Endothelial cell of umbilical vein (primary cell): ENCODE measurements at regions not wholly inside any gene's neighbourhood (a gene's known extent, or its start where the extent isn't known, plus 50 kb on each side); places are given as distances from the start of the nearest gene placed in this dataset.

Experiments used
- BruUV-seq: library from RNA; stranded (reverse); fragments of 400-500 nt; replicated peaks from 2 replicates; lab custom pipeline; 2021; lab: Mats Ljungman, UMichigan
- CTCF ChIA-PET: fragments of 300-600, 350-600 bp; sonication (Branson Sonifier 250); formaldehyde crosslinking; loops from one replicate; lab custom pipeline; 2021; ENCODE audit warnings: antibody characterized with exemption, inconsistent platforms; lab: Charles Lee
- POLR2A ChIA-PET: fragments of 300-600, 350-600 bp; sonication (Branson Sonifier 250); formaldehyde crosslinking; loops from one replicate; lab custom pipeline; 2021; ENCODE audit warnings: antibody characterized with exemption, inconsistent platforms; lab: Charles Lee
- DNase-seq: peaks from one replicate; pipeline ENCODE4 v3.0.0-alpha.2; 2011; ENCODE audit warnings: low read depth, low spot score
- FAIRE-seq: peaks from 2 replicates; lab custom pipeline; 2011; peaks lifted over from hg19 to GRCh38; lab: Jason Lieb, UNC
- H2AFZ ChIP-seq: 2 replicates; pipeline ENCODE4 v1.6.0; 2012; ENCODE audit warnings: low read depth, low read length, control low read depth, inconsistent platforms
- H3K27ac ChIP-seq: 2 replicates; pipeline ENCODE4 v1.5.1; 2011; ENCODE audit warnings: low read depth, mild to moderate bottlenecking, control low read depth, low read length, moderate library complexity; ENCODE audit not compliant: insufficient read depth
- H3K27me3 ChIP-seq, 2 experiments: 2 replicates each; pipeline versions ENCODE4 v1.6.0 to v1.6.1; 2011; ENCODE audit warnings: low read length in 2 of 2, mixed read lengths in 1 of 2; ENCODE audit not compliant: control insufficient read depth in 2 of 2, insufficient read depth in 2 of 2
- H3K36me3 ChIP-seq, 2 experiments: 2 replicates in 1 of 2; 3 replicates in 1 of 2; pipeline ENCODE4 v1.5.1; 2011; ENCODE audit warnings: low read length in 2 of 2, mild to moderate bottlenecking in 1 of 2, moderate library complexity in 1 of 2; ENCODE audit not compliant: control insufficient read depth in 2 of 2, insufficient read depth in 2 of 2; ENCODE audit errors: extremely low read depth in 1 of 2
- H3K4me1 ChIP-seq: 3 replicates; pipeline ENCODE4 v1.5.1; 2011; ENCODE audit warnings: mild to moderate bottlenecking, low read length; ENCODE audit not compliant: control insufficient read depth, insufficient read depth; ENCODE audit errors: extremely low read depth
- H3K4me2 ChIP-seq: 2 replicates; pipeline ENCODE4 v1.6.1; 2011; ENCODE audit warnings: low read length, control low read depth, mixed read lengths; ENCODE audit not compliant: insufficient read depth
- H3K4me3 ChIP-seq, 3 experiments: fragments of 200-600 bp in 1 of 3; sonication (generic), shearing (Covaris generic) in 1 of 3; replicated peaks in 1 of 3; 2 replicates each; pipeline ENCODE4 v1.5.1; 2011 to 2016; ENCODE audit warnings: control low read depth in 3 of 3, low read length in 3 of 3, mild to moderate bottlenecking in 2 of 3, inconsistent platforms in 1 of 3, low read depth in 1 of 3, moderate library complexity in 1 of 3; ENCODE audit not compliant: insufficient read depth in 1 of 3
- H3K79me2 ChIP-seq: 2 replicates; pipeline ENCODE4 v1.6.0; 2012; ENCODE audit warnings: low read length, inconsistent platforms; ENCODE audit not compliant: control insufficient read depth, insufficient read depth
- H3K9ac ChIP-seq: replicated peaks from 2 replicates; pipeline ENCODE3; 2011; ENCODE audit warnings: low read length, control low read depth; ENCODE audit not compliant: insufficient read depth; ENCODE audit errors: extremely low read depth
- H3K9me1 ChIP-seq: replicated peaks from 3 replicates; pipeline ENCODE4 v1.6.0; 2011; ENCODE audit warnings: mild to moderate bottlenecking, low read length; ENCODE audit not compliant: control insufficient read depth, insufficient read depth; ENCODE audit errors: extremely low read depth
- H3K9me3 ChIP-seq: replicated peaks from 2 replicates; pipeline ENCODE4 v1.5.1; 2012; ENCODE audit warnings: low read length, inconsistent platforms; ENCODE audit not compliant: control insufficient read depth, insufficient read depth
- H4K20me1 ChIP-seq: replicated peaks from 2 replicates; pipeline ENCODE3; 2011; ENCODE audit warnings: mild to moderate bottlenecking, low read length; ENCODE audit not compliant: control insufficient read depth, insufficient read depth; ENCODE audit errors: extremely low read depth
- EZH2 ChIP-seq: IDR thresholded peaks from 2 replicates; pipeline ENCODE4 v1.6.1; 2012; ENCODE audit warnings: borderline replicate concordance, low read depth, mild to moderate bottlenecking, moderate library complexity, low read length, inconsistent platforms; ENCODE audit not compliant: severe bottlenecking
- FOS ChIP-seq: IDR thresholded peaks from 2 replicates; pipeline ENCODE4 v1.6.1; 2011; ENCODE audit warnings: mild to moderate bottlenecking, low read length, moderate library complexity, borderline replicate concordance; ENCODE audit not compliant: insufficient read depth
- GATA2 ChIP-seq: IDR thresholded peaks from 2 replicates; pipeline ENCODE4 v1.7.0; 2011; ENCODE audit warnings: low read depth, mild to moderate bottlenecking, moderate library complexity, mixed read lengths, low read length; ENCODE audit not compliant: insufficient read length, insufficient read depth
- JUN ChIP-seq: IDR thresholded peaks from 2 replicates; pipeline ENCODE4 v1.6.1; 2011; ENCODE audit warnings: borderline replicate concordance, low read depth; ENCODE audit not compliant: insufficient read length, insufficient read depth
- MAX ChIP-seq: IDR thresholded peaks from 2 replicates; pipeline ENCODE4 v1.6.1; 2011; ENCODE audit not compliant: insufficient read depth, insufficient read length
- MYC ChIP-seq: IDR thresholded peaks from one replicate; pipeline ENCODE4 v1.6.1; 2011; ENCODE audit warnings: mild to moderate bottlenecking, low read depth, low read length
- POLR2A ChIP-seq: IDR thresholded peaks from 2 replicates; pipeline ENCODE4 v1.6.1; 2012; ENCODE audit warnings: low read depth, mild to moderate bottlenecking, control low read depth, low read length
- POLR2AphosphoS5 ChIP-seq: IDR thresholded peaks from 2 replicates; pipeline ENCODE4 v1.6.1; 2012; ENCODE audit warnings: low read depth, mild to moderate bottlenecking, control low read depth, low read length, moderate library complexity; ENCODE audit not compliant: insufficient read depth
- dilution Hi-C: fragments of 300-500 bp; cut with MboI; formaldehyde crosslinking; loops from one replicate; pipeline ENCODE4 v1.15.0; 2019; ENCODE audit warnings: low sequenced_read_pairs; ENCODE audit not compliant: extremely low pct_ligation_motif_present
- intact Hi-C: fragments of 100-400 bp; cut with micrococcal nuclease; formaldehyde crosslinking; loops from one replicate; pipeline ENCODE4 v1.10.0; 2022
- TF ChIP-seq, protein P1 (sequence below), 2 donors: IDR thresholded peaks; 1 replicate in 1 of 2; 2 replicates in 1 of 2; pipeline ENCODE4 v1.5.1; 2011; ENCODE audit warnings: low read length in 2 of 2, mild to moderate bottlenecking in 2 of 2, moderate library complexity in 2 of 2, control low read depth in 1 of 2, inconsistent platforms in 1 of 2, low read depth in 1 of 2; ENCODE audit not compliant: insufficient read depth in 1 of 2; ENCODE audit errors: extremely low read depth in 1 of 2

DNA sequence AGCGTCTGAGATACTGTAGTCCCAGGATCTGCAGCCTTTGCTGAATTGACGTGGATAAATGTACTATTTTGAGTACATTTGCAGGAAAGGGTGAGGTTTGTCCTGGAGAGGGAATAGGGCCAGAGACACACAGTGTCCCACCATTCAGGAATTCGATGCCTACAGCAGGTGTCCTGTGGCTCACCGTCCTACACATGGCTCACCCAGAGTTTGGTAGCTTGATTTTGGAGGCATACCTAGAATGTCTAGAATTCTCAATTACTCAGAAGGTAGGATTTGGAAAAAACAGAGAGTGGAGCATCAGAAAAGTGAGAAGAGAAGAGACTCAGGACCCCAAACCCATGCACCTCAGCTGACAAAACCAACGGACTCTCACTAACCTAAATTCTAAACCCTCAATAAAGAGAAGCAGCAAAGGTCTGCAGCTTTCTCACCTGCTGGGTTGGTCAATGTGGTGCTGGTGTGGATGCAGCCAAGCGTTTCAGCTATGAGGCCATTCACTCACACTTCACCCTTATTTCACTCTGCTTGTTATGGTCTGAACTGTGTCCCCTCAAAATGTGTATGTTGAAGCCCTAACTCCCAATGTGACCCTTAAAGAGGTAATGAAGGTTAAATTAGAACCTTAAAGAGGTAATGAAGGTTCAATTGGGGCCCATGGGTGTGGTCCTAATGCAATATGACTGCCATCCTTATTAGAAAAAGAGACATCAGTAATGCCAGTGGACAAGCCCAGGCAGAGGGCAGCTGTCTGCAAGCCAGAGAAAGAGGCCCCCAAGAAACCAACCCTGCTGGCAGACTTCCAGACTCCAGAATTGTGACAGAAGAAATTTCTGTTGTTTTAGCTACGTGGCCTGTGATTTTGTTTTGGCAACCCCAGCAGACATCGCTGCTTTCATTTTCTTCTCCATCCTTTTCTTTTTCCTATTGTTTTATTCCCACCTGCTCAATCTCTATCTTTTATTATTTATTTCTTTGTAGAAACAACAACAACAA, 187.8 kb downstream of the SNX19 start:
- Histone ChIP-seq H3K9ac (no peak overlapping the region), H3K79me2 (no peaks in the 10 kb centered on the region), H3K4me2 (no peak overlapping the region), H3K9me3 (no peaks in the 10 kb centered on the region), H2AFZ (no peak overlapping the region), H3K9me1 (no peaks in the 10 kb centered on the region), H3K27ac (no peak overlapping the region), H3K36me3 (no peaks in the 10 kb centered on the region), H3K4me1 (peaks cover 16% of the 10 kb centered on the region), H3K27me3 (no peaks in the 10 kb centered on the region), H4K20me1 (no peaks in the 10 kb centered on the region), H3K4me3 (no peak overlapping the region)
- TF ChIP-seq JUN (no peak), POLR2AphosphoS5 (no peak), FOS (no peak), EZH2 (no peak), GATA2 (no peak), MYC (no peak), POLR2A (no peak), MAX (no peak)
- TF ChIP-seq, protein P1, sequence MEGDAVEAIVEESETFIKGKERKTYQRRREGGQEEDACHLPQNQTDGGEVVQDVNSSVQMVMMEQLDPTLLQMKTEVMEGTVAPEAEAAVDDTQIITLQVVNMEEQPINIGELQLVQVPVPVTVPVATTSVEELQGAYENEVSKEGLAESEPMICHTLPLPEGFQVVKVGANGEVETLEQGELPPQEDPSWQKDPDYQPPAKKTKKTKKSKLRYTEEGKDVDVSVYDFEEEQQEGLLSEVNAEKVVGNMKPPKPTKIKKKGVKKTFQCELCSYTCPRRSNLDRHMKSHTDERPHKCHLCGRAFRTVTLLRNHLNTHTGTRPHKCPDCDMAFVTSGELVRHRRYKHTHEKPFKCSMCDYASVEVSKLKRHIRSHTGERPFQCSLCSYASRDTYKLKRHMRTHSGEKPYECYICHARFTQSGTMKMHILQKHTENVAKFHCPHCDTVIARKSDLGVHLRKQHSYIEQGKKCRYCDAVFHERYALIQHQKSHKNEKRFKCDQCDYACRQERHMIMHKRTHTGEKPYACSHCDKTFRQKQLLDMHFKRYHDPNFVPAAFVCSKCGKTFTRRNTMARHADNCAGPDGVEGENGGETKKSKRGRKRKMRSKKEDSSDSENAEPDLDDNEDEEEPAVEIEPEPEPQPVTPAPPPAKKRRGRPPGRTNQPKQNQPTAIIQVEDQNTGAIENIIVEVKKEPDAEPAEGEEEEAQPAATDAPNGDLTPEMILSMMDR (IDR thresholded peaks at IDR 0.05; ENCODE audit: extremely low read depth in 1 of 2, insufficient read depth in 1 of 2, low read depth in 1 of 2, low read length in 2 of 2): no peak
- no peak for DNase-seq
- dilution Hi-C loops (no loop called here), intact Hi-C loops (loop anchor here (5.0 kb wide), 1 partner anchor 1344 kb away; no protein-coding TSS in a partner anchor)
- CTCF ChIA-PET: no interaction called here
- POLR2A ChIA-PET: no interaction called here
- no peak for FAIRE-seq
- BruUV-seq: no TSS peak
